NCI-H460 (cell line): ENCODE measurements at regions not wholly inside any gene's neighbourhood (a gene's known extent, or its start where the extent isn't known, plus 50 kb on each side); places are given as distances from the start of the nearest gene placed in this dataset.

Source experiments
- DNase-seq: peaks from one replicate; pipeline ENCODE4 v3.0.0-alpha.2; 2016; ENCODE audit warnings: low read depth; ENCODE audit errors: extremely low read depth

GRCh38 chr5:125336401-125336800, 590.0 kb upstream of the ZNF608 start:
- DNase-seq: no peak

- DNase-seq: no peak
Measured at GRCh38 chr5:125337294-125337693, 590.9 kb upstream of the ZNF608 start.

GRCh38 chr5:125338440-125339174, 592.2 kb upstream of the ZNF608 start:
- no peak for DNase-seq

GRCh38 chr5:125341436-125341835, 595.0 kb upstream of the ZNF608 start:
- DNase-seq: no peak

GRCh38 chr5:125343015-125343414, 596.6 kb upstream of the ZNF608 start:
- DNase-seq: no peak

- no peak for DNase-seq
Measured at GRCh38 chr5:125346316-125346715, 599.9 kb upstream of the ZNF608 start.

GRCh38 chr5:125348221-125348692, 601.8 kb upstream of the ZNF608 start:
- no peak for DNase-seq

- no peak for DNase-seq
Measured at GRCh38 chr5:125348936-125349831, 602.7 kb upstream of the ZNF608 start.

- no peak for DNase-seq
Measured at GRCh38 chr5:125357660-125358059, 611.2 kb upstream of the ZNF608 start.

GRCh38 chr5:125365747-125366146, 619.3 kb upstream of the ZNF608 start:
- no peak for DNase-seq

GRCh38 chr5:125367702-125368101, 621.3 kb upstream of the ZNF608 start:
- DNase-seq: no peak

- no peak for DNase-seq
Measured at GRCh38 chr5:125370461-125371205, 624.2 kb upstream of the ZNF608 start.

- no peak for DNase-seq
Measured at GRCh38 chr5:125372694-125373631, 626.5 kb upstream of the ZNF608 start.

GRCh38 chr5:125375143-125375542, 628.7 kb upstream of the ZNF608 start:
- DNase-seq: no peak

GRCh38 chr5:125376059-125376641, 629.7 kb upstream of the ZNF608 start:
- DNase-seq: no peak

GRCh38 chr5:125377141-125377540, 630.7 kb upstream of the ZNF608 start:
- DNase-seq: no peak

GRCh38 chr5:125381290-125381689, 634.9 kb upstream of the ZNF608 start:
- DNase-seq: no peak

- no peak for DNase-seq
Measured at GRCh38 chr5:125384071-125384470, 637.6 kb upstream of the ZNF608 start.

- DNase-seq: no peak
Measured at GRCh38 chr5:125390326-125390725, 643.9 kb upstream of the ZNF608 start.
